ENCODE measurements at regions not wholly inside any gene's neighbourhood (a gene's known extent, or its start where the extent isn't known, plus 50 kb on each side); places are given as distances from the start of the nearest gene placed in this dataset.
"Not testable (repeated sequence)": the region's sequence is repeated elsewhere in the genome, so short reads cannot be mapped to it uniquely, and the experiment has no call there.

GRCh38 chr9:62915661-62916060, 1725.8 kb downstream of the SPATA31A7 start:
- H3K27ac Mint-ChIP-seq; intact Hi-C loops (cut with micrococcal nuclease); H3K4me3 Mint-ChIP-seq; H3K36me3 Mint-ChIP-seq (ENCODE audit: low read depth); H3K4me1 Mint-ChIP-seq (ENCODE audit: low read depth); H3K9me3 Mint-ChIP-seq; H3K27me3 Mint-ChIP-seq: not testable (repeated sequence)

- H3K4me1 Mint-ChIP-seq (ENCODE audit: low read depth); H3K36me3 Mint-ChIP-seq (ENCODE audit: low read depth); H3K27me3 Mint-ChIP-seq; H3K9me3 Mint-ChIP-seq; H3K4me3 Mint-ChIP-seq; intact Hi-C loops (cut with micrococcal nuclease); H3K27ac Mint-ChIP-seq: not testable (repeated sequence)
These were observed 1729.0 kb downstream of the SPATA31A7 start for GRCh38 chr9:62918648-62919385.

DNA sequence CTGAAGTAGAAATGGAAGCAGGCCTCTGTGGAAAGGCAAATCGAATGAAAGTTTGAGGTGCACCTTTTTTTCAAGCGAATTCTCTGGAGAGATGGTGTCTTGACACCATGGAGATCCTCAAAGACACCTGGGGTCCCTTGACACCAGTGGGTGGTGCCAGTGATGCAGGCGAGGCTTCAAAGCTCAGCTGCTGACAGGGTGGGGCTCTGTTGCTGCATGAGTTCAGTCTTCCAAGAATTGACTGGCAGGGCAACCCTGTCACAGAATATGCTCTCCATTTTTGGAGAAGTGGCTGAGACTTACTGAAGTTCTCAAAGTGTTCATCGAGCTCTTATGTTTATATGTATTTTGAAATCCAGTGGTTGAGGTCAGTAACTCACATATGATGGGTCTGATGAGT, 1741.6 kb downstream of the SPATA31A7 start:
- H3K27me3 Mint-ChIP-seq; H3K4me3 Mint-ChIP-seq; H3K4me1 Mint-ChIP-seq (ENCODE audit: low read depth); intact Hi-C loops (cut with micrococcal nuclease); H3K27ac Mint-ChIP-seq; H3K9me3 Mint-ChIP-seq; H3K36me3 Mint-ChIP-seq (ENCODE audit: low read depth): not testable (repeated sequence)

GRCh38 chr9:62952840-62953239, 1763.0 kb downstream of the SPATA31A7 start:
- H3K27ac Mint-ChIP-seq; H3K27me3 Mint-ChIP-seq; H3K9me3 Mint-ChIP-seq; H3K4me1 Mint-ChIP-seq (ENCODE audit: low read depth); H3K4me3 Mint-ChIP-seq; H3K36me3 Mint-ChIP-seq (ENCODE audit: low read depth); intact Hi-C loops (cut with micrococcal nuclease): not testable (repeated sequence)

Measured in dendritic cell treated with granulocyte-macrophage colony-stimulating factor and Interleukin-4, amounts not matched to agents 40 ng/mL and 50 ng/mL, for 4 days (primary cell).